Endodermal cell (in vitro differentiated cells): ENCODE measurements at regions not wholly inside any gene's neighbourhood (a gene's known extent, or its start where the extent isn't known, plus 50 kb on each side); places are given as distances from the start of the nearest gene placed in this dataset.

Experiments
- DNase-seq: peaks from one replicate; pipeline ENCODE4 v3.0.0-alpha.2; 2017
- H3K27ac ChIP-seq: 2 replicates; pipeline ENCODE4 v1.5.1; 2013; ENCODE audit warnings: mild to moderate bottlenecking, low read depth, low read length, moderate library complexity
- H3K27me3 ChIP-seq: 2 replicates; pipeline ENCODE4 v1.6.1; 2013; ENCODE audit warnings: mild to moderate bottlenecking, low read length, moderate library complexity; ENCODE audit not compliant: insufficient read depth, control insufficient read depth, poor library complexity, severe bottlenecking
- H3K36me3 ChIP-seq: 2 replicates; pipeline ENCODE4 v1.7.0; 2013; ENCODE audit warnings: mild to moderate bottlenecking, low read length, moderate library complexity; ENCODE audit not compliant: control insufficient read depth, insufficient read depth
- H3K4me1 ChIP-seq: one replicate; pipeline ENCODE4 v1.7.0; 2013; ENCODE audit warnings: low read length; ENCODE audit not compliant: control insufficient read depth, insufficient read depth
- H3K4me3 ChIP-seq: 2 replicates; pipeline ENCODE4 v1.5.1; 2013; ENCODE audit warnings: mild to moderate bottlenecking, low read length, moderate library complexity
- H3K9ac ChIP-seq: 2 replicates; pipeline ENCODE4 v1.6.1; 2013; ENCODE audit warnings: mild to moderate bottlenecking, low read length, moderate library complexity; ENCODE audit not compliant: poor library complexity, severe bottlenecking; ENCODE audit errors: extremely low read depth
- H3K9me3 ChIP-seq: 2 replicates; pipeline ENCODE4 v1.6.1; 2013; ENCODE audit warnings: mild to moderate bottlenecking, low read length, moderate library complexity; ENCODE audit not compliant: control insufficient read depth
- H3K27ac Mint-ChIP-seq: 2 replicates; pipeline ENCODE4 v1.8.0; 2020; ENCODE audit warnings: mixed read lengths
- H3K27me3 Mint-ChIP-seq: 2 replicates; pipeline ENCODE4 v1.8.0; 2021; ENCODE audit warnings: mild to moderate bottlenecking, mixed read lengths; ENCODE audit not compliant: insufficient read depth
- H3K36me3 Mint-ChIP-seq: 2 replicates; pipeline ENCODE4 v1.8.0; 2020; ENCODE audit warnings: low read depth, mixed read lengths
- H3K4me1 Mint-ChIP-seq: 2 replicates; pipeline ENCODE4 v1.8.0; 2020; ENCODE audit warnings: mixed read lengths
- H3K4me3 Mint-ChIP-seq: 2 replicates; pipeline ENCODE4 v1.8.0; 2020; ENCODE audit warnings: mild to moderate bottlenecking, moderate library complexity, mixed read lengths
- H3K9me3 Mint-ChIP-seq: 2 replicates; pipeline ENCODE4 v1.8.0; 2020; ENCODE audit warnings: mild to moderate bottlenecking, mixed read lengths
- CTCF ChIP-seq: fragments of 200-600 bp; sonication (generic); conservative IDR thresholded peaks from 2 replicates; pipeline ENCODE4 v1.5.0; 2021; ENCODE audit warnings: antibody characterized with exemption, mild to moderate bottlenecking
- WGBS, 2 experiments: methylation state at CpG; one replicate each; pipeline versions ENCODE4 v1.1.5 to v1.1.7; 2013; ENCODE audit warnings: missing lambda C conversion rate in 2 of 2, mixed read lengths in 1 of 2; ENCODE audit not compliant: insufficient coverage in 1 of 2, insufficient read length in 1 of 2; 5-methylcytosine and 5-hydroxymethylcytosine counted together

GRCh38 chr7:142348921-142349405 lies 91.1 kb upstream of the PRSS58 start:
- H3K4me1 Mint-ChIP-seq: peaks cover 4% of the 10 kb centered on the region
- H3K9ac ChIP-seq: no peak overlapping the region
- TF ChIP-seq CTCF: no peak
- WGBS, 2 experiments: 90 to 94% methylated on average over 6 of the region's 6 CpGs
- no peaks in the 10 kb centered on the region for H3K36me3 ChIP-seq
- H3K27ac Mint-ChIP-seq: no peak overlapping the region
- DNase-seq: no peak
- no peaks in the 10 kb centered on the region for H3K36me3 Mint-ChIP-seq
- no peaks in the 10 kb centered on the region for H3K9me3 ChIP-seq
- peak overlapping the region; percentile 62 for H3K27ac ChIP-seq
- no peak overlapping the region for H3K4me3 ChIP-seq
- H3K9me3 Mint-ChIP-seq: no peaks in the 10 kb centered on the region
- no peaks in the 10 kb centered on the region for H3K27me3 Mint-ChIP-seq
- peaks cover 3% of the 10 kb centered on the region for H3K27me3 ChIP-seq
- no peak overlapping the region for H3K4me3 Mint-ChIP-seq
- no peaks in the 10 kb centered on the region for H3K4me1 ChIP-seq

GRCh38 chr7:142348100-142348499 lies 90.2 kb upstream of the PRSS58 start:
- Mint-ChIP-seq H3K36me3 (no peaks in the 10 kb centered on the region), H3K9me3 (no peaks in the 10 kb centered on the region), H3K27ac (no peak overlapping the region), H3K27me3 (no peaks in the 10 kb centered on the region), H3K4me3 (no peak overlapping the region), H3K4me1 (peaks cover 4% of the 10 kb centered on the region)
- no peak for TF ChIP-seq CTCF
- no peaks in the 10 kb centered on the region for H3K36me3 ChIP-seq
- H3K9me3 ChIP-seq: no peaks in the 10 kb centered on the region
- H3K27ac ChIP-seq: no peak overlapping the region
- WGBS, 2 experiments: 79 to 85% methylated on average over 3 of the region's 3 CpGs
- no peak overlapping the region for H3K9ac ChIP-seq
- no peak for DNase-seq
- no peak overlapping the region for H3K4me3 ChIP-seq
- no peaks in the 10 kb centered on the region for H3K27me3 ChIP-seq
- no peaks in the 10 kb centered on the region for H3K4me1 ChIP-seq

- H3K36me3 Mint-ChIP-seq: no peaks in the 10 kb centered on the region
- no peaks in the 10 kb centered on the region for H3K9me3 Mint-ChIP-seq
- H3K4me1 Mint-ChIP-seq: peaks cover 4% of the 10 kb centered on the region
- no peak for TF ChIP-seq CTCF
- H3K9ac ChIP-seq: no peak overlapping the region
- H3K4me3 ChIP-seq: no peak overlapping the region
- no peaks in the 10 kb centered on the region for H3K36me3 ChIP-seq
- peak overlapping the region; percentile 19 for H3K27ac ChIP-seq
- no peaks in the 10 kb centered on the region for H3K9me3 ChIP-seq
- no peaks in the 10 kb centered on the region for H3K27me3 Mint-ChIP-seq
- 89 to 97% methylated on average over 3 of the region's 3 CpGs for WGBS, 2 experiments
- no peaks in the 10 kb centered on the region for H3K27me3 ChIP-seq
- no peak for DNase-seq
- no peaks in the 10 kb centered on the region for H3K4me1 ChIP-seq
- H3K27ac Mint-ChIP-seq: no peak overlapping the region
- H3K4me3 Mint-ChIP-seq: no peak overlapping the region
Observed at GRCh38 chr7:142347091-142347490, 89.2 kb upstream of the PRSS58 start.
